GM12873 (cell line): ENCODE measurements at regions not wholly inside any gene's neighbourhood (a gene's known extent, or its start where the extent isn't known, plus 50 kb on each side); places are given as distances from the start of the nearest gene placed in this dataset.

Experiments used
- TF ChIP-seq, protein P1 (sequence below): IDR thresholded peaks from 2 replicates; pipeline ENCODE4 v1.5.1; 2012; ENCODE audit warnings: low read depth, mild to moderate bottlenecking, moderate library complexity, low read length, control low read depth; ENCODE audit not compliant: insufficient read depth; ENCODE audit errors: missing control alignments

DNA sequence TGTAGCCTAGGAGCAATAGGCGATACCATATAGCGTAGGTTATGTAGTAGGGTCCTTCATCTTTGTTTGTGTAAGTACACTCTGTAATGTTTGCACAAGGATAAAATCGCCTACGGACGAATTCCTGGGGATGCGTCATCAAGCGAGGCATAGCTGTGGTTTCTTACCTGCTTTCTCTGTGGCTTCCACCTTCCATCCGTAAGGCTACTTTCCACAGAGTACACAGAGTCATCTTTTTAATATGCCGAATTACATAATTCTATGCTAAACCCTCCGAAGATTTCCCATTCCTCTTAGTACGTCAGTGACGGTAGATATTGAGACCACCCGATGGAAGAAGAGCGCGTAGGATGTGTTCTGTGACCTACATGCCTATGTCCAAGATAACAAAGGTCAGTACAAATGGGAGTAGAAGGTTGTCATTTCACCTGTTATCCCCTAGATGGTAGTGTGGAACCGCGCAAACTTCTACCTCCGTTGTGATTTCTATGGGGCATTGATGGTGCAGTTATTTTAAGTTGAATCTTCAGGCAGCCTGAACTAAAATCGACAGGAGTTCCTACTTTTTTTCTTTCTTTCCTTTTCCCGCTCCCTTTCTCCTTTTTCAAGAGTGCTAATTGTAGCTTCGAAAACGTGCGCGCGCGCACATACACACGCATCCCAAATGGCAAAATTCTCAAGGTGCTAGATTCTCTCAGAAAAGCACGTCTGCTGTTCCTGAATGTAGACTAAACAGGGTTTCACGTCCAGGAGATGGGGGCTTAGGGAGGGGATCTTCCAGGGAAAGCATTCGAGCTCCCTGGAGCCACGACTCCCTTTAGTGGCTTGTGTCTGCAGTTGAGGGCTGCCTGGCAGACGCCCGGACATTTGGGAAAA is 111.7 kb upstream of the MBL2 start:
- TF ChIP-seq, protein P1, sequence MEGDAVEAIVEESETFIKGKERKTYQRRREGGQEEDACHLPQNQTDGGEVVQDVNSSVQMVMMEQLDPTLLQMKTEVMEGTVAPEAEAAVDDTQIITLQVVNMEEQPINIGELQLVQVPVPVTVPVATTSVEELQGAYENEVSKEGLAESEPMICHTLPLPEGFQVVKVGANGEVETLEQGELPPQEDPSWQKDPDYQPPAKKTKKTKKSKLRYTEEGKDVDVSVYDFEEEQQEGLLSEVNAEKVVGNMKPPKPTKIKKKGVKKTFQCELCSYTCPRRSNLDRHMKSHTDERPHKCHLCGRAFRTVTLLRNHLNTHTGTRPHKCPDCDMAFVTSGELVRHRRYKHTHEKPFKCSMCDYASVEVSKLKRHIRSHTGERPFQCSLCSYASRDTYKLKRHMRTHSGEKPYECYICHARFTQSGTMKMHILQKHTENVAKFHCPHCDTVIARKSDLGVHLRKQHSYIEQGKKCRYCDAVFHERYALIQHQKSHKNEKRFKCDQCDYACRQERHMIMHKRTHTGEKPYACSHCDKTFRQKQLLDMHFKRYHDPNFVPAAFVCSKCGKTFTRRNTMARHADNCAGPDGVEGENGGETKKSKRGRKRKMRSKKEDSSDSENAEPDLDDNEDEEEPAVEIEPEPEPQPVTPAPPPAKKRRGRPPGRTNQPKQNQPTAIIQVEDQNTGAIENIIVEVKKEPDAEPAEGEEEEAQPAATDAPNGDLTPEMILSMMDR = peak; percentile 84

DNA sequence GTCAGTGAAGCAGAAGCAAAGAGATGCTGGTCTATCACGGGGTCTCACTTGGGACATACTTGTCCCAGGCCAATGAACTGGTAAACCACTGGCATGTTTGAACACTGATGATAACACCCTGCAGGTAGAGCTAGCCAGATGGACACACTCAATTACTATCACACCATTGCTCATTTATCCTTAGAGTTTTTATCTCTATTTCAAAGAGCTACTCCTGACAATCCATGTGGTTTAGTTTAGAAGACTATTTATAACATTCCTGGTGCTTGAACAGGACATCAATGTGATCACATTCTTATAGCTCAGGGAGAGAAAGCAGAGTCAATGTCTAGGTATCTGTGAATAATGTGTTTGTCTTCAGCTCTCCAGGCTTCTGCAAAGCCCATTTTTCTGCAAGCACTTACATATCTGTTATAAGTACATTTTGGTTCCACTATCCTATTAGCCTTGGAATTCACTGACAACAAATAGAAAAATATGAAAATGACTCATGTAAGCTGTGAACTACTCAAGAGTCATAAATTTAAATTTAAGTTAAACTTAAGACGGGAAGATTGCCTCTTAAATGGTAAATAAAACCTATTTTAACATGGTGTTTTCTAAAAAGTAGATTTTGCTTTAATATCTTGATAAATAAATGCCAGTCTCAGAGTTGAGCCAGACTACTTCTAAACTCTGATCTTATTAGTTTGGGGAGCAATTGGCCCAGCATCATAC is 106.7 kb upstream of the MBL2 start:
- TF ChIP-seq, protein P1 = no peak

DNA sequence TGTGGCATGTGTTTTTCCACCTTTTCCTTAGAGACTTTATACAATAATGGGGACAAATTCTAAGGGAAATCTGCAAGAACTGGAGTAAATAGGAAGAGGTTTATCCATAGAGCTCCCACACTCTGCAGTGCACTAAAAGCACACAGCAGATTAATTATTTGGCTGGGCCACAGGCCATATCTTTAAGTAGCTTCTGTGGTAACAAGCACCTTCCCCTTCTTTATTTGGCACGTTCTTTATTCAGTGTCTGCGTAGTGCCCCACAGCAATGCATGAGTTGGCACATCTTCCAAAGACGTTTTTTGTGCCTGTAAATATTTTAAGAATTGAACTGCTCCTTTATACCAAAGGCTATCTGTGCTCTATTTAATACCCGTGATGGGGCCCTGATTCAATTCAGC is 104.9 kb upstream of the MBL2 start:
- TF ChIP-seq, protein P1 = no peak

DNA sequence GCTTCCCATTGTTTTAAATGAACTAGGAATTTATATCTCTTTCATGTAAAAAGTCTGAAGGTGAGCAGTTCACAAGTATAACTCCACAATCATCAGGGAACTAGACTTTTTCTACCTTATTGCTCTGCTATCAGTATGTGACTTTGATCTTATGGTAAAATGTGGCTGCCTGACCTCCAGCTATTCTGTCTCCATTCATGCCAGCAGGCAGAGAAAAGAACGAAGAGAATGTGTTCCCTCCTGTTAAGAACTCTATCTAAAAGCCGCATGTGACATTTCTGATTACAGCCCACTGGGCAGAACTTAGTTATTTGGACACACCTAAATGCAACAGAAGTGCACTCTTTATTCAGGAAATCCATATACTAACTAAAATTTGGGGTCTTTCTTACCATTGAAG is 102.8 kb upstream of the MBL2 start:
- TF ChIP-seq, protein P1 = no peak

DNA sequence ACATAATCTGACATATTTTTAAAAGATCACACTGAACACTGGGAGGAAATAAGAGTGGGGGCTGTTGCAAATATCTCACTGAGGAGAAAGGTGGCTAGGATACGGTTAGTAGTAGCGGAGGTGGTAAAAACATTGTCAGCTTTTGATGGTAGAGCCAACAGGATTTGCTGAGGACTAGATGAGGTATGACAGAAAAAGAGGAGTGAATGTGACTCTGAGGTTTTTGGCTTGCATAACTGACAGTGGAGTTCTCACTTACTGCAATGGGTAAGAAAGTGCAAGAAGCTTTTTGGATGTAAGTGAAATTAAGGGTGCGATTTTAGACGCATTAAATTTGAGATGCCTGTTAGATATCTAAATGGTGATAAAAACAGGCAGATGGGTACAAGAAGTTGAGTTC is 102.0 kb upstream of the MBL2 start:
- TF ChIP-seq, protein P1 = no peak

DNA sequence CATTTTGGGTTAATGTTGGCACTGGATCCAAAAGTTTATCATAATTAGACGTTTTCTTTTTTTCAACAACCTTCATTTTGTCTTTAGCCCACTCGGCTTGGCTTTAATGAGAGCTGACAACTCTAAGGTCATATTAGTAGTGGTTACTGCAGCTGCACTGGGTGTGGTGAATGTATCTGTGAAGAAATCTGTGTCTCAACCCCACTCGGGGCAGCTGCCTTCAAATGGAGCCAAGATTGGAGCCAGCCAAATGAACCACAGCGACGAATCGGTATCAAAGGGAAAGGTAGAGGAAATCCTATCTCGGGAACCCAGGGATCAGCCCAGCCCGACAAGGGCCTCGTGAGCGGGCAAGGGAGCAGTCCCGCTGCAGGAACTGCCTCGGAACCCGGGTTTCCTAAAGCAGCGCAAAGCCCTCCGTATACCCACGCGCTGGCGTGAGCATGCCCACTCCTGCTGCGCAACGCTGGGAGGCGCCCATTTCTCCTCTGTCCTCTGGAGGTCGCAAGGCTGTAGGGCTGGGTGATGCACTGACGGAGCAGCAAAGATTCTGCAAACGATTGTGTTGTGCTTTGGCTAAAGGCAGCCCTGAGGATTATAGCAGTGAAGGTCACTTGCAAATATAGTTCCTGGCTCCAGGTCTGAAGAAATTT is 98.7 kb upstream of the MBL2 start:
- TF ChIP-seq, protein P1 = no peak

DNA sequence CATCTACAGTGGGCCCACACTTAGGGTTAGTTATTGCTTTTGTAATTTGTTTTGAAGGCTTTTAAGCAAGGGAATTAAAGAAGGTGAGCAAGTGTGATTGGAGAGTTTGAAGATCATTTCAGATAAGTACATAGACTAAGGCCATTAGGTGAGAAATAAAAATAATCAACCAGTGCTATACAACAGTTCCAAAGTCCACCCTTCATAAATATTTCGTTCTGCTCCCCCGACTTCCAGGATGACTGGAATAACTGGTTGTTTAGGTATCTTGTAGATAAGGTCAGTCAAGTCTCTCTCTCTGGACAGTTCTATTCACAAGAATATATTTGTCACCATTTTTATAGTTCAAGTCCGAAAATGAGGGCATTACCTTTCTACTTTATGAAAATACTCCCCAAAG is 98.0 kb upstream of the MBL2 start:
- TF ChIP-seq, protein P1 = no peak
